Keratinocyte (primary cell): ENCODE measurements at regions not wholly inside any gene's neighbourhood (a gene's known extent, or its start where the extent isn't known, plus 50 kb on each side); places are given as distances from the start of the nearest gene placed in this dataset.

Source experiments
- CTCF ChIP-seq, 3 experiments: IDR thresholded peaks in 1 of 3; conservative IDR thresholded peaks in 1 of 3; optimal IDR thresholded peaks in 1 of 3; 2 replicates in 2 of 3; 3 replicates in 1 of 3; pipeline versions ENCODE3 to v1.5.1; 2011; ENCODE audit warnings: low read length in 3 of 3, mild to moderate bottlenecking in 3 of 3, moderate library complexity in 2 of 3, control low read depth in 1 of 3, inconsistent platforms in 1 of 3; ENCODE audit not compliant: insufficient read depth in 2 of 3; ENCODE audit errors: extremely low read depth in 1 of 3
- EZH2 ChIP-seq: IDR thresholded peaks from one replicate; pipeline ENCODE4 v1.6.1; 2012; ENCODE audit warnings: inconsistent platforms, mild to moderate bottlenecking, low read length, moderate library complexity

GRCh38 chrX:1006156-1006730, 206.2 kb downstream of the CRLF2 start:
- no peak for TF ChIP-seq CTCF (optimal IDR thresholded peaks at IDR 0.05 in 1 of 3, IDR thresholded peaks at IDR 0.05 in 1 of 3, conservative IDR thresholded peaks at IDR 0.05 in 1 of 3; ENCODE audit: extremely low read depth in 1 of 3, insufficient read depth in 2 of 3, low read length in 3 of 3)
- no peak for TF ChIP-seq EZH2
